H1 (cell line): ENCODE measurements at regions not wholly inside any gene's neighbourhood (a gene's known extent, or its start where the extent isn't known, plus 50 kb on each side); places are given as distances from the start of the nearest gene placed in this dataset.

Source experiments
- CTCF ChIA-PET: fragments of 300-600 bp; sonication (Branson Sonifier 250); formaldehyde crosslinking; loops from one replicate; lab custom pipeline; 2021; ENCODE audit not compliant: partially characterized antibody; lab: Charles Lee
- POLR2A ChIA-PET: fragments of 300-600 bp; sonication (Branson Sonifier 250); formaldehyde crosslinking; loops from one replicate; lab custom pipeline; 2021; ENCODE audit warnings: inconsistent platforms; ENCODE audit not compliant: partially characterized antibody; lab: Charles Lee
- DNase-seq, 2 experiments: peaks; one replicate each; pipeline versions ENCODE4 v3.0.0 to v3.0.0-alpha.2; 2010 to 2022; ENCODE audit warnings: low spot score in 2 of 2, low read depth in 1 of 2, mixed read lengths in 1 of 2
- FAIRE-seq: peaks from 2 replicates; lab custom pipeline; 2011; peaks lifted over from hg19 to GRCh38; lab: Jason Lieb, UNC
- H2AFZ ChIP-seq: 2 replicates; pipeline ENCODE4 v1.8.1; 2012; ENCODE audit warnings: low read length, inconsistent platforms
- H2AK5ac ChIP-seq: 2 replicates; pipeline ENCODE4 v1.6.1; 2013; ENCODE audit warnings: low read depth, low read length
- H2BK120ac ChIP-seq: replicated peaks from 2 replicates; pipeline ENCODE3; 2013; ENCODE audit warnings: low read depth, low read length, inconsistent platforms
- H2BK12ac ChIP-seq: 2 replicates; pipeline ENCODE4 v1.6.1; 2013; ENCODE audit warnings: low read depth, low read length
- H2BK15ac ChIP-seq: 2 replicates; pipeline ENCODE4 v1.6.1; 2013; ENCODE audit warnings: low read length
- H2BK20ac ChIP-seq: 2 replicates; pipeline ENCODE4 v1.6.1; 2013; ENCODE audit warnings: low read length
- H2BK5ac ChIP-seq: 2 replicates; pipeline ENCODE4 v1.6.1; 2013; ENCODE audit warnings: low read depth, low read length
- H3K14ac ChIP-seq: 2 replicates; pipeline ENCODE4 v1.6.1; 2013; ENCODE audit warnings: inconsistent platforms; ENCODE audit not compliant: insufficient read length
- H3K18ac ChIP-seq: 2 replicates; pipeline ENCODE4 v1.6.1; 2013; ENCODE audit warnings: low read length; ENCODE audit errors: extremely low read depth
- H3K23ac ChIP-seq: 2 replicates; pipeline ENCODE4 v1.6.1; 2013; ENCODE audit warnings: inconsistent platforms; ENCODE audit not compliant: insufficient read length
- H3K23me2 ChIP-seq: 2 replicates; pipeline ENCODE4 v1.6.1; 2013; ENCODE audit warnings: low read depth, low read length
- H3K27ac ChIP-seq: 2 replicates; pipeline ENCODE4 v1.6.1; 2011; ENCODE audit warnings: low read depth, low read length, inconsistent platforms
- H3K27me3 ChIP-seq, 4 experiments: replicated peaks in 1 of 4; 1 replicate in 1 of 4; 2 replicates in 3 of 4; pipeline versions ENCODE4 v1.6.1 to v1.8.1; 2011 to 2013; ENCODE audit warnings: low read length in 3 of 4, mild to moderate bottlenecking in 3 of 4, inconsistent platforms in 2 of 4, mixed read lengths in 2 of 4, moderate library complexity in 1 of 4; ENCODE audit not compliant: control insufficient read depth in 3 of 4, insufficient read depth in 3 of 4; ENCODE audit errors: extremely low read depth in 1 of 4
- H3K36me3 ChIP-seq, 4 experiments: 2 replicates each; pipeline versions ENCODE4 v1.6.1 to v1.8.1; 2011 to 2013; ENCODE audit warnings: mild to moderate bottlenecking in 4 of 4, low read length in 3 of 4, moderate library complexity in 2 of 4, control low read depth in 1 of 4, inconsistent platforms in 1 of 4; ENCODE audit not compliant: insufficient read depth in 4 of 4, control insufficient read depth in 2 of 4
- H3K4ac ChIP-seq: replicated peaks from 2 replicates; pipeline ENCODE3; 2013; ENCODE audit warnings: low read length, low read depth, mixed read lengths, inconsistent platforms; ENCODE audit not compliant: insufficient read length
- H3K4me1 ChIP-seq, 4 experiments: replicated peaks in 1 of 4; 1 replicate in 1 of 4; 2 replicates in 3 of 4; pipeline versions ENCODE4 v1.6.1 to v1.8.1; 2011 to 2013; ENCODE audit warnings: low read length in 3 of 4, inconsistent platforms in 2 of 4, mixed read lengths in 1 of 4; ENCODE audit not compliant: insufficient read depth in 4 of 4, control insufficient read depth in 3 of 4
- H3K4me2 ChIP-seq, 2 experiments: 2 replicates each; pipeline versions ENCODE4 v1.6.1 to v1.8.1; 2011 to 2013; ENCODE audit warnings: low read depth in 2 of 2, low read length in 2 of 2, control low read depth in 1 of 2, inconsistent platforms in 1 of 2, mild to moderate bottlenecking in 1 of 2; ENCODE audit not compliant: insufficient read depth in 1 of 2
- H3K4me3 ChIP-seq, 4 experiments: fragments of 200-600, 300-600 bp in 1 of 4; sonication (generic), shearing (Covaris generic), sonication (Bioruptor Twin) in 1 of 4; 2 replicates each; pipeline versions ENCODE4 v1.5.1 to v1.8.1; 2011 to 2016; ENCODE audit warnings: low read length in 4 of 4, low read depth in 3 of 4, control low read depth in 2 of 4, inconsistent platforms in 2 of 4, mild to moderate bottlenecking in 2 of 4, mixed read lengths in 1 of 4, moderate library complexity in 1 of 4; ENCODE audit not compliant: insufficient read depth in 2 of 4; ENCODE audit errors: extremely low read depth in 1 of 4
- H3K56ac ChIP-seq: replicated peaks from 2 replicates; pipeline ENCODE3; 2013; ENCODE audit warnings: low read depth, mild to moderate bottlenecking, mixed read lengths, low read length, inconsistent platforms; ENCODE audit not compliant: insufficient read length
- H3K79me1 ChIP-seq: 2 replicates; pipeline ENCODE4 v1.6.1; 2013; ENCODE audit warnings: low read depth, low read length, control low read depth
- H3K79me2 ChIP-seq, 2 experiments: 2 replicates each; pipeline versions ENCODE4 v1.6.1 to v1.8.1; 2012 to 2013; ENCODE audit warnings: low read length in 2 of 2, mild to moderate bottlenecking in 2 of 2, inconsistent platforms in 1 of 2; ENCODE audit not compliant: insufficient read depth in 2 of 2, control insufficient read depth in 1 of 2
- H3K9ac ChIP-seq, 4 experiments: replicated peaks in 1 of 4; 1 replicate in 1 of 4; 2 replicates in 3 of 4; pipeline versions ENCODE4 v1.6.1 to v1.8.1; 2011 to 2013; ENCODE audit warnings: low read depth in 3 of 4, low read length in 3 of 4, control low read depth in 2 of 4, mild to moderate bottlenecking in 2 of 4, moderate library complexity in 2 of 4, inconsistent platforms in 1 of 4; ENCODE audit errors: extremely low read depth in 1 of 4
- H3K9me3 ChIP-seq, 2 experiments: 2 replicates each; pipeline versions ENCODE4 v1.6.1 to v1.8.1; 2012 to 2013; ENCODE audit warnings: mild to moderate bottlenecking in 2 of 2, moderate library complexity in 2 of 2, control low read depth in 1 of 2, inconsistent platforms in 1 of 2, low read depth in 1 of 2, low read length in 1 of 2, mixed read lengths in 1 of 2; ENCODE audit not compliant: insufficient read depth in 2 of 2
- H4K20me1 ChIP-seq, 2 experiments: replicated peaks in 1 of 2; 2 replicates each; pipeline versions ENCODE3 to v1.8.1; 2011 to 2013; ENCODE audit warnings: inconsistent platforms in 2 of 2, low read length in 2 of 2, mild to moderate bottlenecking in 1 of 2; ENCODE audit not compliant: insufficient read depth in 2 of 2, control insufficient read depth in 1 of 2
- H4K5ac ChIP-seq: 2 replicates; pipeline ENCODE4 v1.6.1; 2013; ENCODE audit warnings: low read length, low read depth, mixed read lengths, inconsistent platforms; ENCODE audit not compliant: insufficient read length
- H4K8ac ChIP-seq: 2 replicates; pipeline ENCODE4 v1.8.0; 2013; ENCODE audit warnings: mild to moderate bottlenecking, moderate library complexity, low read length, inconsistent platforms; ENCODE audit not compliant: insufficient read depth; ENCODE audit errors: extremely low read depth
- H4K91ac ChIP-seq: replicated peaks from 2 replicates; pipeline ENCODE3; 2013; ENCODE audit warnings: low read length, mixed read lengths, inconsistent platforms; ENCODE audit not compliant: insufficient read length
- CBX5 ChIP-seq: fragments of 300-800, 300-1000 bp; sonication (generic); IDR thresholded peaks from 2 replicates; pipeline ENCODE4 v1.7.1; 2016; ENCODE audit warnings: antibody characterized with exemption, low read length, low read depth
- CBX8 ChIP-seq: fragments of 300-800, 300-1000 bp; sonication (generic); IDR thresholded peaks from 2 replicates; pipeline ENCODE4 v1.7.1; 2016; ENCODE audit warnings: low read depth, low read length, borderline replicate concordance
- JUN ChIP-seq: IDR thresholded peaks from 2 replicates; pipeline ENCODE4 v1.6.1; 2011; ENCODE audit warnings: low read depth, mild to moderate bottlenecking, improper control_type of control experiment, low read length
- KDM4A ChIP-seq: IDR thresholded peaks from one replicate; pipeline ENCODE4 v1.7.1; 2012; ENCODE audit warnings: low read depth, mild to moderate bottlenecking, moderate library complexity, low read length, inconsistent platforms; ENCODE audit not compliant: severe bottlenecking
- MAFK ChIP-seq: IDR thresholded peaks from 2 replicates; pipeline ENCODE4 v1.6.1; 2012; ENCODE audit warnings: low read depth, mild to moderate bottlenecking, improper control_type of control experiment, low read length
- NRF1 ChIP-seq: IDR thresholded peaks from 2 replicates; pipeline ENCODE4 v1.6.1; 2011; ENCODE audit warnings: mild to moderate bottlenecking, low read depth, low read length, improper control_type of control experiment
- SAP30 ChIP-seq: fragments of 300-600 bp; sonication (generic); IDR thresholded peaks from 2 replicates; pipeline ENCODE4 v1.7.1; 2012; ENCODE audit warnings: low read length, moderate library complexity, mild to moderate bottlenecking, inconsistent platforms; ENCODE audit not compliant: insufficient read depth, insufficient replicate concordance
- SIRT6 ChIP-seq: IDR thresholded peaks from one replicate; pipeline ENCODE4 v1.7.1; 2012; ENCODE audit warnings: low read length, inconsistent platforms
- SP1 ChIP-seq: IDR thresholded peaks from 2 replicates; pipeline ENCODE4 v1.6.1; 2011; ENCODE audit warnings: low read depth, low read length
- SP4 ChIP-seq: IDR thresholded peaks from 2 replicates; pipeline ENCODE4 v1.6.1; 2012; ENCODE audit warnings: low read length, inconsistent platforms
- TAF7 ChIP-seq: optimal IDR thresholded peaks from 2 replicates; pipeline ENCODE3; 2011; ENCODE audit warnings: low read depth, mild to moderate bottlenecking, inconsistent platforms, low read length, moderate library complexity, borderline replicate concordance
- ZNF274 ChIP-seq: IDR thresholded peaks from 2 replicates; pipeline ENCODE4 v1.7.0; 2012; ENCODE audit warnings: low read length, borderline replicate concordance; ENCODE audit errors: extremely low read depth
- WGBS, 2 experiments: shearing (Covaris generic) in 1 of 2; methylation state at CpG; one replicate each; pipeline versions ENCODE4 v1.1.6 to v1.1.7; 2013 to 2015; ENCODE audit warnings: low lambda C conversion rate in 2 of 2, mixed read lengths in 2 of 2, inconsistent platforms in 1 of 2, low coverage in 1 of 2, missing lambda C conversion rate in 1 of 2; ENCODE audit not compliant: insufficient replicate concordance in 2 of 2, insufficient coverage in 1 of 2, insufficient read length in 1 of 2; ENCODE audit errors: extremely low coverage in 1 of 2, missing lambda C conversion rate in 1 of 2; 5-methylcytosine and 5-hydroxymethylcytosine counted together

DNA sequence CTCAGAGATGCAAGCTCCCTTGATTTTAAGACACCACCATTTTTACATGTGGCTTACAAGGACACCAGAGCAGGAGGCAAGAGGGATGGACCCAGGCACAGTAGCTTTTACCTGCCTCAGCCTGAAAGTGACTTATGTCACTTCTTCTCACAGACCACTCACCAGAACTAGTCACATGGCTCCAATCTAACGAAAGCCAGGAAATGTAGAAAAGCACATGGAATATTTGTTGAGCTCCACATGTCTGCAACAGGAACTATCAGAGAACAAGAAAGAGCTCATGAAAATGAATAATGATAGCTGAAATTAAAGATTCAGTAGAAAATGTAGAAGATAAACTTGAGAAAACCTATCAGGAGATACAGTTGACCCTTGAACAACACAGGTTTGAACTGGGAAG is 69.4 kb downstream of the ZNF648 start:
- Histone ChIP-seq H3K18ac (peak overlapping the region; percentile 4; the same call in 1 of the 2 replicates), H3K27ac (no peak overlapping the region), H2BK12ac (no peak overlapping the region), H3K9ac (no peak overlapping the region), H3K4me1 (peaks cover 0 to 2% (median 2%) of the 10 kb centered on the region in 4 experiments; a peak in 2 of 7 replicates), H3K23ac (no peak overlapping the region), H2AK5ac (no peak overlapping the region), H2BK15ac (no peak overlapping the region), H3K14ac (no peak overlapping the region), H3K36me3 (no peaks in the 10 kb centered on the region), H2BK120ac (no peak overlapping the region), H4K8ac (no peak overlapping the region), H3K4ac (no peak overlapping the region), H3K4me3 (no peak overlapping the region), H4K5ac (no peak overlapping the region), H2AFZ (no peak overlapping the region), H4K91ac (no peak overlapping the region), H2BK5ac (no peak overlapping the region), H3K27me3 (no peaks in the 10 kb centered on the region), H3K9me3 (no peaks in the 10 kb centered on the region), H2BK20ac (no peak overlapping the region), H3K56ac (no peak overlapping the region), H3K79me2 (no peaks in the 10 kb centered on the region; a peak in 1 of 4 replicates), H3K4me2 (no peak overlapping the region), H3K23me2 (no peaks in the 10 kb centered on the region; the same call in 1 of the 2 replicates), H4K20me1 (no peaks in the 10 kb centered on the region), H3K79me1 (no peaks in the 10 kb centered on the region)
- TF ChIP-seq CBX5: no peak
- TF ChIP-seq TAF7: no peak
- TF ChIP-seq MAFK: no peak
- TF ChIP-seq ZNF274: no peak
- no peak for TF ChIP-seq KDM4A
- no peak for TF ChIP-seq SAP30
- TF ChIP-seq JUN: no peak
- no peak for TF ChIP-seq SIRT6
- TF ChIP-seq SP4: no peak
- TF ChIP-seq SP1: no peak
- TF ChIP-seq NRF1: no peak
- no peak for TF ChIP-seq CBX8
- POLR2A ChIA-PET: no interaction called here
- no peak for DNase-seq
- FAIRE-seq: peak; percentile 66
- WGBS, 2 experiments: 95% methylated on average over 1 of the region's 1 CpG; no CpG with 5 or more reads in 1 of the 2 experiments
- CTCF ChIA-PET: interaction anchor here (1.1 kb wide), 1 partner anchor 12 kb away, joined by 3 read pairs; no protein-coding TSS in a partner anchor
